HG02981 (cell line): ENCODE measurements at regions not wholly inside any gene's neighbourhood (a gene's known extent, or its start where the extent isn't known, plus 50 kb on each side); places are given as distances from the start of the nearest gene placed in this dataset.

Source experiments
- ATAC-seq: cut with Tn5 transposase; IDR thresholded peaks from one replicate; pipeline ENCODE4 v1.9.1; 2021; ENCODE audit warnings: mild to moderate bottlenecking, moderate library complexity; ENCODE audit not compliant: unreplicated experiment

DNA sequence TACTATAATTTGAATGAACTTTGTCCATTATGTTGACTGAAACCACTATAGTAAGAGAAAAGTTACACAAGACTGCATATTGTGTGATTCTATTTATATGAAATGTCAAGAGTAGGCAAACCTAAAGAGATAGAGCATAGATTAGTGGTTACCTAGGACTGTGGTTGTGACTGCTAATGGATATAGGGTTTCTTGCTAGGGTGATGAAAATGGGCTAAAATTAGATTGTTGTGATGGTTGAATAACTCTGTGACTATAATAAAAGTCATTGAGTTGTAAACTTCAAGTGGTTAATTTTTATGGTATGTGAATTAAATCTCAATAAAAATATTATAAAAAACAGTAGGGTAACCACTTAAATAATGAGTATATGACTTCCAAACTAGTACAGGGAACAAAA, 142.9 kb upstream of the AHR start:
- ATAC-seq = no peak

DNA sequence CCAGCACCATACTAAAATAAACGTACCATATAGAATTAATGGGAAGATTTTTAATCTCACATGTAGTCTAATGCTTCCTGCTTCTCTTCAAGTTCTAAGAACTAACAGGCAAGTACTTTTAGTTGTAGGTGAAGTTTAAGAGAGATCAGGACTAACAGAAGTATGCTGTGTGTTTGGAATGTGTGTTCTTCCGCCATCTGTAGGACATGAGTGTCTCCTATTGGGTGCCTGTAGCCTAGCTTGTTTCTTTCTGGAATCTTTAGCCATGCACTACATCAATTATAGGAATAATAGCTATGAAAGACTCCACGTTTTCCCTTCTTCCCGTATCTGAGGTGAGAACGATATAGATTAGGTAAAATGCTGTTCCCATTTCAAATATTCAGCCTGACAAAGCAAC, 140.2 kb upstream of the AHR start:
- ATAC-seq = no peak

DNA sequence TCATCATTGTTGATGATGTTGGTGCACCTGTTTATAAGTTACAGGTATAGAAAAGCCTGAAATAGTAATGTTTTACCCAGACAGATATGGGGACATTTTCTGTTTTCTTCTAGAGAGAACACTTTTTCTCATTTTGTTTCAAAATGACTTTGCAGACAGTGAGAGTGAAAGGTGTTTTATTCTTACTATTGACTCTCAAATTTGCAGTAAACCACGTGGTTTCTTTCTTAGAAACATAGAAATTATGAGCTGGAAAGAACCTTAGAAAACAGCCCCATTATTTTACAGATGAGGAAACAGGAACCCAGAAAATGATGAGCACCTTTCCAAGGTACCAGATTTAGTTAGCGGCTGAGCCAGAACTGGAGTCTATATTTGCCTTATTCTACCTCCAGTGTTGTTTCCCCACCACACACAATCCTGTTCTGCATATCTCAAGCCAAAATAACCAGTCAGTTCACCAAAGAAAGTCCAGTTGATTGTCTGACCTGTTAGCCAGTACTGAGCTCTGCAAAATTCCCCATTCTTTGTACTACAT, 138.9 kb upstream of the AHR start:
- ATAC-seq = peak; percentile 83

DNA sequence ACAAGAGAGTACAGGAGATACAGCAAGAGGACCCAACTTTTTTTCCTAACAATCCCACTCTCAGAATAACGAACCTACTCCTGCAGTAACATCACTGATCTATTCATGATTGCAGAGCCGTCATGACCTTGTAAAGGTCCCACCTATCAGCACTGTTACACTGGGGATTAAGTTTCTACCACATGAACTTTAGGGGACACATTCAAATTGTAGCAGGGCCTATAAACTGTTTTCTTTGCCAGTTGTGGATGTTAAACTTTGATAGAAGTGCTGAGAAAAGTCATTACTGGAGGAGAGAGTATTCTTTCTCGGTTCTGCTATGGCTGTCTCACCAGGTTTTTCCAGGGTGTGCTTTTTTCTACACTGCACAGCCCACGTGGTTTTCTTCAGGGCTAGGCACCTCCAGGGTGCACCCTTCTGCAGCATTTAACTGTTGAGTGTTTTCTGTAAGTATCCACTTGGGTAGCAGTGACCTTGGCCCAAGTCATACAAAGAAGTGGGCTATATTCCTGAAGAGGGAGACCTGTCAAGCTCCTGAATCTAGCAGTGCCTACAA, 131.6 kb upstream of the AHR start:
- peak; percentile 74 for ATAC-seq

DNA sequence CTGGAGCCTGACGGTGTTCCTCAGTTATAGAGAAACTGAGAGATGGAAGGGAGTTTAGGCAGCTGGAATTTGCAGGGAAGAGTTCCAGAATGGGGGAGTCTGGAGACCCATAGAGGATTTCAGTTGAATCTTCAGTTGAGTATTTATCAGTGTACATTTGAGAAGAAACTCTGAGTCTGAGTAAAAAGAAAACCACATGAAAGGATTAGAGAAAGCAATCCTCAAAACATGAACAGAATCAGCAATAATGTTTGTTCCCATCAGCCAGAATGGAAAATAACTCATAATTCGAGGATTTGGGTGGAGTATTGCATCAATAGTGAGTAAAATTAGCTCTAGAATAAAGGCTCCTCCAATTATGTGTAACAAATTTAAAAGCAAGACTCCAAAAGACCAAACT, 130.0 kb upstream of the AHR start:
- ATAC-seq = no peak

DNA sequence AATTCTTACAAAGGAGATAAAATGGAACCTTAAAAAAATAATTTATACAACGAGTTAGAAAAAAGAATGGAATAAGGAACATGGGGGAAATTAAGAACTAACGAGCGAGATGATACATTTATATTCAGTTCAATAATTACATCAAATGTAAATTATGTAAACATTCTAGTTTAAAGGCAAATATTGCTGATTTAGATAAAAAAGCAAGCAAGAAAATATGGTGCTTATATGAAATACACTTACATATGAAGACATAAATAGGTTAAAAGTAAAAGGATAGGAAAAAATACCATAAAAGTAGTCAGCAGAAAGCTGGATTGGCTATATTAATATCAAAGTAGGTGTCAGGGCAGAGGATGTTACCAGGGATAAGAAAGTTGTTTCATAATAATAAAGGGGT, 127.0 kb upstream of the AHR start:
- no peak for ATAC-seq

DNA sequence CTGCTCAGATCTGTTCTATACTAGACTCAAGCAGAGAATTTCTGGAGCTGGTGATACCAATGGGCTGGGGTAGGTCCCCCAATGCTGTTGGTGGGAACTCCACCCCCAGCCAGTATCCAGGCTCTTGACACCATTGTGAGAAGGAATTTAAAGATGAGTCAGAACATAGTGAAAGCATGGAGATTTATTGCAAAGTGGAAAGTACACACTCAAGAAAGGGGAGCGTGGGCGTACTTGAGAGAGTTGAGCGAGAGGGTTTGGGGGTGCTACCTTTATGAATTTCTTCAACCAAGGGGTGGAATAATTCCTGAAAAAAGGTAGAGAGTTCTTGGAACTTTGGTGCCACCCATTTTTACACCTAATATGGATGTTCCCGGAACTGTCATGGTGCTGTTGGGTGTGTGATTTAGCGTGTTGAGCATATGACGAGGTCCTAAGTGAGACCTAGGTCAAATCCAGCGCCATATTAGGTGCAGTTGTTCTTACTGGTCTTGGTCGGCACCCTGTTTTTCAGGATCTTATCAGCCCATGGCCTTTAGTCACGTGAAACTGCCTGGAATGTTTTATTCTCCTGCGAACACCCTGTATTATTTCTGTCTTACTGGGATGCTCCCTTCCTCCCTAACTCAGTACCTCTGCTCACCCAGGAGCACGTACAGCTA, 122.0 kb upstream of the AHR start:
- ATAC-seq = no peak

DNA sequence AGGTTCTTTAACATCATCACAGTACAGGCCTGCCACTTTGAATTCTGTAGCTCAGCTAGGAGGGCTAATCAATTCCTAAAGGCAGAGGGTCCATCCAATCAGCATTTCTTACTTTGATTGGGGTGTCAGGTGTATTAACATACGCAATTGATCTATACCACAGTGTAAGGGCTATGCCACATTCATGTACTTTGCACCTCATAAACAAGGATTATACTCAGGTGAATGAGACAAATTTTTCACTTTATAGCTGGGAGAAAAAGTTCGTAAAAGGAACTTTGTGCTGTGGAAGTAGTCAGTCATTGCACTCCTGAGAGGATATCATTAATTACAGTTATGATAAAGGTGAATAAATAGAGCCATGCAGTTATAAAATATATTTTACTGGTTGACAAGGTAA, 119.9 kb upstream of the AHR start:
- ATAC-seq = no peak

DNA sequence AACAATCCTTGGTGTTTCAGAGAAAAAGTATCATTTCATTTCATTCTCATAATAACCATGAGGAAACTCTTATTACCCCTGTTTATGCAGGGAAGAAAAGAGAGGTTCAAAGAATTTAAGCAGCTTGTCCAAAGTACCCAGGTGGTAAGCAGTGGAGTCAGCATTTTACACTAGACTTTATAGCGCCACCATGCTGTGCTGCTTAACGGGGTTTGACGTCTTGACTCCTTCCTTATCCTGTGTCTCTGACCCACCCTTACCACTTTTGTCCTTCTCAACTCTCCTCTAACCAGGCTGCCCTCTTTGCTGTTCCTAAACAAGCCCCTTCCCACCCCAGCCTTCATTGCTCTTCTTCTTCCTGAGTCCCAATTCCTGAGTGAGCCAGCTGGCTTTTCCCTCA, 117.0 kb upstream of the AHR start:
- no peak for ATAC-seq

DNA sequence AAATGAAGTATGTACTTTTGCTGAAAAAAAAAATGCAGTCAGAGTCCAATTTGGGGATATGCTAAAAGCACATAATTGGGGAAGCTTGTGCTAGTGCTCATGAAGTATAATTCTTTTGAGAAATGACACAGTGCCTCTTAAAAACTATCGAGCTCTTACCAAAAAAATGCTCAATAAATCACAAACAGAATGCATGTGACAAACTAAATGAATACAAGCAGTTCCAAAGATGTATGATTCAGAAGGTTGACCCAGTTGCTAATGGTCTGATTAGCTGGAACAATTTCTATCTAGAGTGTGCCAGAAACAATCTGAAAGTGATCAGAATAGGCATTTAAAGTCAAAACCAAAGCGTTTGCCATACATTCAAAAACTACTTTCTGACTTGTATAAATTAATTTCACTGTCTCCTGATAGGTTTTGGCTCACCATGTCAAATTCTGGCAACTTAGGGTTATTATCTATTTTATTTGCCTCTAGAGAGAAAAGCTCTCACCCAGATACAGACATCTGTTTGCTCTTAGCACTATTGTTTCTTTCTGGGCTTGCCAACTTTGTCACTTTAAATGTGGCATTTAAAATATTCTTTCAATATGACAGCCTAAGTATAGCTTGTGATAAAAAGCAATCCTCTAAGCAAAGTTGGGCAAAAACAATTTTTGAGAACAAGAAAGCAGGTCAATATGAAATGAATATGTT, 114.7 kb upstream of the AHR start:
- ATAC-seq = no peak

DNA sequence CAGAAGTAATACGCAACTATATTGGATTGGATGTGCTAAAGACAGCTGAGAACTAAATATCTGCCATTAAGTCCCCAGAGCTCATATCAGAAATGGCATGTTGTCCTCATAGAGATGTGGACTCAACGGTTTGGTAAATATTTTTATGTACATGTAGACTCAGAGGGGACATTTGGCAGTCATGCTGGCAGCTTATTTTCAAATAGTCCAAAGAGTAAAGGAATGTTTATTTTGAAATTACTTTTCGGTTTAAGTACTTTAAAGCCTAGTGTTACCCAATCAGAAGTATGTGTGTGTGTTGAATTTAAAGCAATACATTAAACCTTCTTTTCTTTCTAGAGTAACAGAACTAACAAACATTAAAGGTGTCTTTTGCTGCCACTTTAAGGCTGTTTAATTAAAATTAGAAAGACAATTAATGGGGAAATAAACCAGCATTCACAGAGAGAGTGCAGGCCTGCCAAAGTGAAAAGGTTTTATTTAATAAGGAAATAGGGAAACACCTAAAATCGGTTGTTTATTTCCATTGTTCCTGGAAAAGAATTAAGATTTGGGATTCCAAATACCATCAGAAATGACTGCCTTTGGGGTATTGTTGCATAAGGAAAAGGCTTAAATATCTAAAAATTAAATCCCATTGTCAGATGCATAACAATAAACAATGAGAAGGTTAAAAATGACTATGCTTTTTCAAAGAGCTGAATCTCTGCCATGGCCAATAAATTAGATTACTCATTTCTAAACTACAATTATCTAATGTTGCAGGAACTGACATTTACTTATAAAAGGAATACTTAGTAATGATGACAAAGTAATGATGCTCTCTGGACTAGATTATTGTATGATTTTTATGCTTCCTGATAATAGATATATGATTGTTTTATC, 113.4 kb upstream of the AHR start:
- ATAC-seq = peak; percentile 27

DNA sequence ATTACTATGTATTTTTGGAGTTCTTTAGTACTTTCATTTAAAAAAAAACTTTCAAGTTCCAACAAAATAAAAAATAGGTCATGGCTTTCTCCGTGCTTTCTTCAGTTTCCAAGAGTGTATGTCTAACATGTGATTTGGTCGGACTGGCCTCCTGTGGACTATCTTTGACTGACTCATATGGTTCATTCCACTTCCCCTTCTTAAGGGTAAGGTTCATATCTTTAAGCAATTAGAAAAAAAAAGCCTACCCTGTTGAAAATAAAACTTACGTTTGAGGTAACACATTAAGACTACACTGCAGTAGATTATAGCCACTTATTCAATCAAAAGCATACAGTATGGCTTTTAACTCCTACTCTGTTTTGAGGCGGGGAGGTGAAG, 112.8 kb upstream of the AHR start:
- peak; percentile 100 for ATAC-seq

DNA sequence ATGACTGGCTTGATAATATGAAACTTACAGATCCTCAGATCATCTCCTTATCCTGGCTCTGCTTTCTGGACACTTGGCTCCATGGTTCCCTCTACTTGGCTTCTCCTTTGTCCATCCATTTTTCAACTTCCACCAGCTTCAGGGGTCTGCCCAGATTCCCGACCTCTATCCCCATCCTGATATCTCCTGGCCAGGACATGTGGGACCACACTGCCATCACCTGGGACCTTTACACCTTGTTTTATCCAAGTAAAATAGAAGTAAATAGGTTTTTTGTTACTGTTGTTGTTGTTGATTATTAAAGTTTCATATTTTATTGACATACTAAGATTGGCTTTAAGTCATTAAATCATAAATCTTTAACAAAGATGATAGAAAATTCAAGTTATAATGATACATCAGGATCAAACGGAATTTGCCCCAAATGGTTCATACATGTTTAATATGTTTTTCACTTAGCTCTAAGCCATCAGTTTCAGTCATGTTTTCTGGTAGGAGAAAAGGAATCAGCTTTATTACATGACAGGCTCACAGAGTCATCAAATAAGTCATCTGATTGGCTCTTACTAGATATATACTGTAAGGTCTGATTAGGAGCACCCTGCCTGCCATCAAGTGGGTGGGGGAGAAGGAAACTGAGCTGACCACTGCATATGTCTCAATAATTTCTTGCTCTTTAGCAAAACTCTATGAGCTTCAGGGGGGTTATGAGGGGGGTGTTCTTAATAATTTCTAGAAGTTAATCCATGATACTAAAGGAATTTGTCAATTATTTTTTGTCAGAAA, 111.5 kb upstream of the AHR start:
- ATAC-seq = no peak

DNA sequence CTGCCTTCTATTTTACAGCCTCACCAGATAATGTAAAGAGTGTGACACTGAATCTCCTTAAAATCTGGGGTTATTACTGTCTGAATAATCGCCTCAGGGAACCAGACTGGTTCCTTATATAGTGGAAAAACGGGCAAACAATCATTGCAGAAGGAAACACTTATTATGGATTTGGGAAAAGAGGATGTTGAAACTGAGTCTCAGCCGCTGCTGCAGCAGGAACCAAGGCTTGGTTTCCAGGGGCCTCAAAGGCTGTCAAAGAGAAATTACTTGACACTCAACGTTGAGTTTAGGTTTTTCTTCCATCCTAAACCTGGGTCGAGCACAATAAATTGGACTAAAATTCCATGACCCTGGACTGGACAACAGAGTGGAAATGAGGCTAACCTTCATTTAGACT, 103.8 kb upstream of the AHR start:
- no peak for ATAC-seq

DNA sequence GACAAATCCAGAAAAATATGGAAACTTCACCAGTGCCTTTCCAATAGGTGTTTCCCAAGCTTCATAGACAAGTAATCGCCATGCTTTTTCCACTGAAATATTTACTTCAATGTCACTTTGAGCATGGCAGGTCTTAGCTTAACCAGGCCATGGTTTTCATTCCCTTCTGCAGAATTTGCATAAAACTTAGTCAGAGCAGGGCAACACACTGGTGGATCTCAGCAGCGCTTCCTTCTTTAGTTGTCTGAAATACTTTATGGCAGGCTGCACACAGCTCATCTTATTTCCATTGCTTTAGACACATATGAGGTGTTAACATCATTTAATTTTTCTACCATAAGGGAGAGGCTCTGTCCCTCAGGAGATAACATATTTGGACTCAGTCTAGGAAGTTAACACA, 102.9 kb upstream of the AHR start:
- ATAC-seq = peak; percentile 95

DNA sequence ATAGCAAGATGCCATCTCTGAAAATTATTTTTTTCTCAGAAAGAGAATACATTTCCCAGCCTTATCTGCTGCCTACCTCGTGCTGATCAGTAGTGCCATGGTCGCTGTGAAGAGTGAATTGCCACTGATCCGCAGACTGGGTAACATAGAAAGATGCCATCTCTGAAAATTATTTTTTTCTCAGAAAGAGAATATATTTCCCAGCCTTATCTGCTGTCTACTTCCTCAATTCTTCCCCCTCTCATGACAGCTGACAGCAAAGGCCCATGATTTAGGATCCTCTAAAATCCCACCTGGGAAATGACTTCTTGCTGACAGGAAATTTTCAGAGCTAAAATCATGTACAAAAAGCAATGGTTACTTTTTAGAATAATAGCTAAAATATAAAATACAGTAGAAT, 92.5 kb upstream of the AHR start:
- no peak for ATAC-seq

DNA sequence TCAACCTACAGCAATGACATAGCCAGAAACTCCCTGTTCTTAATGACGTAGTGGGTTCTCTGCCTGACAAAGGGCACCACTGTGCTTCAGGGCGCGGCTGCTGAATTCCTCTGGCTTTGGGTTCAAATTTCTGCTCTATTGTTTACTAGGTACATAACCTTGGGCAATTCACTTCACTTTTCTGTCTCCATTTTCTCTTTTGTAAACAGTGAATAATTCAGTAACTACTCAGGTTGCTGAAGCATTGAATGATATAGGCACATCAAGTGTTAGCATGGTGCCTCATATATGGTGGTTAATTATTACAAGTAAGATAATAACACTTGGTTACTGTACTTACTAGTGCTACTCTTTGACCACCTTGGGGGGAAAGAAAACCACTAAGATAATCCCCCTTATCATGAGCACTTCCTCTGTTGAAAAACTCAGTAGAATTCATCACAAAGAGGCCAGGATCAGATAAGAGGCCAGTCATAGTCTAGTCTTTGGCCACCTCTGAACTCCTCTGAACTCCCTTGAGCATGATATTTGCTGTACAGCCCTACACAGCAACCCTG, 92.0 kb upstream of the AHR start:
- ATAC-seq = peak; percentile 57

DNA sequence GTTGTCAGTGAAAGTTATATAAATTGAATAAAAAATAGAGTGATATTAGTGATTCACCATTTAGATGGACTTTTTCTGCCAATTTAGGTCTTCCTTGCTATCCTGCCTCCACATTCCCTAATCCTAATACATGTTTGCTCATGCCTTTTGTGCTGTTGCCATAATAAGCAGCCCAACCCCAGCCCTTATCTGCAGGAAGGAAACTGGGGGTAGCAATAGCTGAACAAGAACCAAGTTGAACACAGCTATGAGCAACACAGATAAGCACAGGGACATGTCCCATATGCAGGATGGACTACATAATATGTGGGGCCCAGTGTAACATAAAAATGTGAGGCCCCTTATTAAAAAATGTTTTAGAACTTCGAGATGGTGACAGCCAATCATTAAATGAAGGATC, 91.2 kb upstream of the AHR start:
- ATAC-seq = no peak

DNA sequence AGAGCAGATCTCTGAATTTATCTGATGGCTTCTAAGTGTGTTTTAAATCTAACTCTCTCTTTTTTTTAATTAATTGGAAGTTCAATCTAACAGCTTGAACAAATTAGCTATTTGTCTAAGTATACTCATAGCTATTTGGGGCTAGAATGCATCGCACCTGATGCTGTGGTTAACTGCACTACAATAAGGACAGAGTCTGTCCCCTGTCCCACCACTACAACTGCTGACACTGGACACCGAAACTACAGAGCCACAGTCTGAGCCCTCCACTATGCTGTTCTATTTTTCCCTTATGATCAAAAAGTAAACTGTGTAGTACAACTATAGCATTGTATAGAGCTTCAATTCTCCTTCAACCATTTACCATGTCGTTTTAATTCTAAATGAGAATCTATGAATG, 89.4 kb upstream of the AHR start:
- ATAC-seq = no peak

DNA sequence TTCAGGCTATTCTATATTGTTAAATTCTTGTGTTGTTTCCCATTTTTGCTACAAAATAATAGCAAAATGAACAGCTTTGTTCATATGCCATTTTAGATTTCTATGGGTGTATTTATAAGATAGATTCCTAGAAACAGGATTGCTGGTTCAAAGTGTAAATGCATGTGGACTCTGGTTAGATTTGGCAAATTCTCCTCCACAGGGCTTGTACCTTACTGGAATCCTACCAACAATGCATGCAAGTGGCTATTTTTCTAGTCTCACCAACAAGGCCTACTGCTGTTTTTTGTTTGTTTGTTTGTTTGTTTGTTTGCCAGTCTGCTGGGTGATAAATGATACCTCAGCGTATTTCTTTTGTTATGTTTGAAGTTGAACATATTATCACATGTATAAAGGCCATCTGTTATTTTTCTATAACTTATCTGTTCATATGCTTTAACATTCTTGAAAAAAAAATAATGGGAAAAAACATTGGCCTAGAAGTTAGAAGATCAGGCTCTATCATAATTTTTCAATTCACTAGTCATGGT, 87.1 kb upstream of the AHR start:
- ATAC-seq = no peak
